ENCODE measurements at regions not wholly inside any gene's neighbourhood (a gene's known extent, or its start where the extent isn't known, plus 50 kb on each side); places are given as distances from the start of the nearest gene placed in this dataset.

DNA sequence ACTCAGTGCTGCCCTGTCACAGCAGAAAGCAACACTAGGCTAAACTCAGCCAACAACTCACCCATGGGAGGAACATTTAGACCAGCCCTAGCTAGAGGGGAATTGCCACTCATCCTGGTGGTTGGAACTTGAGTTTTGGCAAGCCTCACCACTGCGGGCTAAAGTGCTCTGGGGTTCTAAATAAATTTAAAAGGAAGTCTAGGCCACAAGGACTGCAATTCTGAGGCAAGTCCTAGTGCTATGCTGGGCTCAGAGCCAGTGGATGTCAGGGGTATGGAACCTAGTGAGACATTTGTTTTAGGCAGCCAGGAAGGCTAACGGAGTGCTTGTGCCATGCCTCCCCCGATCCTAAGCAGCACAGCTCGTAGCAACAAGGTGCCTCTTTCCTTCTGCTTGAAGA, 78.0 kb downstream of the RGS13 start:
- no peak overlapping the region for H3K4me3 ChIP-seq (replicated peaks in 1 of 2; ENCODE audit: low read depth in 2 of 2, low read length in 2 of 2)
- peak in 1 of 2 donors; percentile 22 for DNase-seq (ENCODE audit: low read depth in 2 of 2)
- TF ChIP-seq, protein P1, sequence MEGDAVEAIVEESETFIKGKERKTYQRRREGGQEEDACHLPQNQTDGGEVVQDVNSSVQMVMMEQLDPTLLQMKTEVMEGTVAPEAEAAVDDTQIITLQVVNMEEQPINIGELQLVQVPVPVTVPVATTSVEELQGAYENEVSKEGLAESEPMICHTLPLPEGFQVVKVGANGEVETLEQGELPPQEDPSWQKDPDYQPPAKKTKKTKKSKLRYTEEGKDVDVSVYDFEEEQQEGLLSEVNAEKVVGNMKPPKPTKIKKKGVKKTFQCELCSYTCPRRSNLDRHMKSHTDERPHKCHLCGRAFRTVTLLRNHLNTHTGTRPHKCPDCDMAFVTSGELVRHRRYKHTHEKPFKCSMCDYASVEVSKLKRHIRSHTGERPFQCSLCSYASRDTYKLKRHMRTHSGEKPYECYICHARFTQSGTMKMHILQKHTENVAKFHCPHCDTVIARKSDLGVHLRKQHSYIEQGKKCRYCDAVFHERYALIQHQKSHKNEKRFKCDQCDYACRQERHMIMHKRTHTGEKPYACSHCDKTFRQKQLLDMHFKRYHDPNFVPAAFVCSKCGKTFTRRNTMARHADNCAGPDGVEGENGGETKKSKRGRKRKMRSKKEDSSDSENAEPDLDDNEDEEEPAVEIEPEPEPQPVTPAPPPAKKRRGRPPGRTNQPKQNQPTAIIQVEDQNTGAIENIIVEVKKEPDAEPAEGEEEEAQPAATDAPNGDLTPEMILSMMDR (IDR thresholded peaks at IDR 0.05; ENCODE audit: low read depth, low read length): no peak

DNA sequence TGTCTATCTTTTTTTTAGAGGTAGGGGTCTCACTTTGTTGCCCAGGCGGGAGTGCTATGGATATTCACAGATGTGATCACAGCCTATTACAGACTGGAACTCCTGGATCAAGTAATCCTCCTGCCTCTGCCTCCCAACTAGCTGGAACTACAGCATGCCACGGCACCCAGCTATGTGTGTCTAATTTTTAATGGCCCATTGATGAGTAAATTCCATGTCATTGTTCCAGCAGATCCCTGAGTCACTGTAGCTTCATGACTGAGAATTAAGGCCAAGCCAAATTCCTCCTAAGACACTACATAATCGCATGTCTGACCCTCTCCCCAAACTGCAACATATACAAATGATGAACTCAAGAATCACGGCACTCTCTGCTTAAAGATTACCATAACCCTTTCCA, 84.2 kb upstream of the RGS2 start:
- H3K4me3 ChIP-seq (replicated peaks in 1 of 2; ENCODE audit: low read depth in 2 of 2, low read length in 2 of 2): no peak overlapping the region
- TF ChIP-seq, protein P1 (IDR thresholded peaks at IDR 0.05; ENCODE audit: low read depth, low read length): no peak
- DNase-seq (ENCODE audit: low read depth in 2 of 2): peak in 1 of 2 donors; percentile 64

DNA sequence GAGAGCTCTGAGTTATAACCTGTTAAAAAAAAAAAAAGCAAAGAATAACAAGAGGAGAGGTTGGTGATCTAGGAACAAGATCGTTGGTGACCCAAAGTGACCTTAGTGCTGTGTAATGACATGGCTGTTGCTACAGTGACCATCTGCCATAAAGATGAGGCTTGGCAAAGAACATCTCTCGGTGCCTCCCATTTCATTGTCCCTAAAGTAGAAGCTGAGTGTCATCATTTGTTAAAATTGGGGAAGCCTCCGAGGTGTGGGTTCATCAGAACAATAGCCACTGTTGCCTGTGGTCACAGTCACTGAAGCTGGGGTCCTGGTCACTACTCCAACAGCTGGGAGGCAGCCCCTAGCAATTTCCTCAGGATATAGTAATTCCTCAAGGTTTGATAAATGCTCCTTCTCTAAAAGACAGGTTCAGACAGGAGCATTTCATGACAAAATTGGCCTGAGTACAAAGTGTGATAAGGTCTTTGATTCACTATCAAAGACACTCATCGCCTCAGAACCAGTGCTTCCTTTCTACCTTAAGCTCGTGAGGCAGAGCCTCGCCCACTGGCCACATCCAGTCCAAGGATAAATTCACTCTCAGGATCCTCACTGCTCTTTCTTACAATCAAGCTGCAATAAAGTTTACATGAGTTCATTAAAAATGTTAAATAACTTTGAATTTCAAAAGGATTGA, 81.9 kb upstream of the RGS2 start:
- no peak for DNase-seq (ENCODE audit: low read depth in 2 of 2)
- no peak overlapping the region for H3K4me3 ChIP-seq (replicated peaks in 1 of 2; ENCODE audit: low read depth in 2 of 2, low read length in 2 of 2)
- TF ChIP-seq, protein P1 (IDR thresholded peaks at IDR 0.05; ENCODE audit: low read depth, low read length): no peak

DNA sequence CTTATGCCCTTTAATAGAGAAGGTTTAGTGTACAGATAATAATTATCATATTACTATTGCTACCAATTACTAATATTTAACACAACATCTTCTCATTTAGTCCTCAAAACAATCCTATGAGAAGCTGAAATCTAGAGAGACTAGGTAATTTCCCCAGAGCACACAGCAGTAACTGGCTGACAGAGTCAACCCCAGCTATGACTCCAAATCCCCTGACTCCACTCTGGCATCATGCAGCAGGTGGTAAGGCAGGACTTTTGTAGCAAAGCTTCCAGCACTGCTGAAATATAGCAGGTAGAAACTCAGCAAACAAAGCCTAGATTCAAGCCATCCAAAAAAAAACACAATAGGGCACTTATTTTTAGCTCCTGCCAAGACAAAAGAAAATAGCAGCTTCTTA, 79.3 kb upstream of the RGS2 start:
- TF ChIP-seq, protein P1 (IDR thresholded peaks at IDR 0.05; ENCODE audit: low read depth, low read length): no peak
- H3K4me3 ChIP-seq (replicated peaks in 1 of 2; ENCODE audit: low read depth in 2 of 2, low read length in 2 of 2): no peak overlapping the region
- DNase-seq (ENCODE audit: low read depth in 2 of 2): no peak

DNA sequence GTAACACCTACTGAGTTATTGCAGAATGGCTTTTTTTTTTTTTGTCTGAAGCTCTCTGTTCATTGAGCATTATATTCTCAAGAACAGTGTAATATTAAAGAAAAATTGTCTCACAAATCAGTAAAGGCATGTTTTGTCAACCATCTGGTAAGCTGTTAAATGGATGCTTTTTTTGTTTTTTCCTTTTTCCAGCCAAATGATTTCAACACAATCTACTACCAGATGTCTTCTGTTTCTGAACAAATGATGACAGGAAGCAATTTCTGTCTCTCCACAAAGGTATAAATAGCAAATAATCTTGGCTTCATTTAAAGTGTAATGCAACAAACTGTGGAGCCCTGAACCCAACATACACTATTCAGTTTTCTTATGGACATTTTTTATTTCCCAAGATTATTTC, 78.6 kb upstream of the RGS2 start:
- TF ChIP-seq, protein P1 (IDR thresholded peaks at IDR 0.05; ENCODE audit: low read depth, low read length): no peak
- peak; percentile 39 to 64 for DNase-seq (ENCODE audit: low read depth in 2 of 2)
- H3K4me3 ChIP-seq (replicated peaks in 1 of 2; ENCODE audit: low read depth in 2 of 2, low read length in 2 of 2): no peak overlapping the region

DNA sequence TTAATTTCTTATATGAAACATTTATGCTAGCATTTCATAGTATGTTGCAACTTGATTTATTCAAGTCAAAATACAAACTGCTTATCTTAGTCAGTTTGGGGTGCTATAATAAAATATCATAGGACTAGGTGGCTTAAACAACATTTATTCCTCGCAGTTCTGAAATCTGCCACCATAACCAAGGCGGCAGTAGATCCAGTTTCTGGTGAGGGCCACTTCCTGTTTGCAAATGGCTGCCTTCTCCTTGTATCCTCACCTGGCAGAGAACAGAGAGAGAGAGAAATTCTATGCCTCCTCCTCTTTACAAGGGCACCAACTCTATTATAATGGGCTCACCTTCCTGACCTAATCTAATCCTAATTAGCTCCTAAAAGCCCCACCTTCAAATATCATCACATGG, 76.1 kb upstream of the RGS2 start:
- no peak overlapping the region for H3K4me3 ChIP-seq (replicated peaks in 1 of 2; ENCODE audit: low read depth in 2 of 2, low read length in 2 of 2)
- no peak for DNase-seq (ENCODE audit: low read depth in 2 of 2)
- TF ChIP-seq, protein P1 (IDR thresholded peaks at IDR 0.05; ENCODE audit: low read depth, low read length): peak; percentile 11

Data from cardiac fibroblast (primary cell).